Tongue (tissue), 1 donor: ENCODE measurements at regions not wholly inside any gene's neighbourhood (a gene's known extent, or its start where the extent isn't known, plus 50 kb on each side); places are given as distances from the start of the nearest gene placed in this dataset.
A peak's percentile ranks its signal among the peaks of the same experiment; 100 is the strongest.

Experiments used
- DNase-seq: peaks from one replicate; pipeline ENCODE4 v3.0.0-alpha.2; 2015

DNA sequence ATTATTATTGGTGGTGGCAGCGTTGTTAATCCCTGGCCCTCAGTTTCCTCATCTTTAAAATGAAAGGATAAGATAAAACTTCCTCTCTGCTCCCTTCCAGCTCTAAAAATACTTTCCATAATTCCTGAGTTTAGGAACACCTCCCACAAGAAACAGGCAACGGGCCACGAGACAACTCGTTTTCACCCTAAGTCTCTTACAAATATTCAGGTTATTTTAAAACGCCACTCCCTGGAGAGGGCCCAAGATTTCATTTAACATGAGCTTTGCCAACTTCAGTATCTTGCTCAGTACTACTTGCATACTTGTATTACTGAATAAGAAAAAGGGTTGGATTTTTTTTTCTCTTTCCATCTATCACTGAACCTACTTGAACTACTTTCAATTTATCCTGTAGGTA is 611.1 kb upstream of the FANCL start:
- no peak for DNase-seq

DNA sequence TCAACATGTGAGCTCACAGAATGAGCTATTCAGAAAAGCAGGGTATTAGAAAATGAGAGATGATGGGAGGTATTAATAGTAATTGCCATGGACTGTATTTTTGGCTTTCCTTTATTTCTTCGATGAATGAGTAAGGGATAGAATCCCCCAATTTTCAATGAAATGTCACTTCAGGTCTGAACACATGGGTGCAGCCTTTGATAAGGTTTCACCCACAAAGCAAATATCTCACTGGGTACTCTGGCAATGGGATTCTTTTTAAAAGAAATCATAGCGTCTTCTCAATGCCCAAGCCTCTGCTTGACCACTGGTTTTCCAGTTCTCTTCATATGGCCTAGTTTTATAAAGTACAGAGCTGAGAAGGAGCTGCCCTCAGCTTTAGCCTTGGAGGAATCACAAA is 610.5 kb upstream of the FANCL start:
- no peak for DNase-seq

DNA sequence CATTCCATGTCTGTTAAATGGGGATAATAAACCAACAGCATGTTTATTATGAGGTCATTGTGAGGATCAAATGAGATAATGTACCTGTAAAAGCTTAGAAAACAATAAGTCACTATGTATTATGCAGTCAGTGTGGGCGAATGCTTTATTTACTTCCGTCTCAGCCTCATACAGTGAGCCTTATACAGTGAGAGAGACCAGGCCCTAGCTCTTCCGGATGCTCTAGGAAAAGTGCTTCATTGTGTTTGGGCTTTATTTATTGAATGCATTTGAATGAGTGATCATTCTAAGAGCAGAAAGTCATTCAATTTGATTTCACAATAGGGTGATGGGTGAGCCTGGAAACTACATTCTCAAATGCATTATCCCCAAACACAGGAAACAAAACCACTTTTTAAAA is 603.9 kb upstream of the FANCL start:
- DNase-seq, result no peak

DNA sequence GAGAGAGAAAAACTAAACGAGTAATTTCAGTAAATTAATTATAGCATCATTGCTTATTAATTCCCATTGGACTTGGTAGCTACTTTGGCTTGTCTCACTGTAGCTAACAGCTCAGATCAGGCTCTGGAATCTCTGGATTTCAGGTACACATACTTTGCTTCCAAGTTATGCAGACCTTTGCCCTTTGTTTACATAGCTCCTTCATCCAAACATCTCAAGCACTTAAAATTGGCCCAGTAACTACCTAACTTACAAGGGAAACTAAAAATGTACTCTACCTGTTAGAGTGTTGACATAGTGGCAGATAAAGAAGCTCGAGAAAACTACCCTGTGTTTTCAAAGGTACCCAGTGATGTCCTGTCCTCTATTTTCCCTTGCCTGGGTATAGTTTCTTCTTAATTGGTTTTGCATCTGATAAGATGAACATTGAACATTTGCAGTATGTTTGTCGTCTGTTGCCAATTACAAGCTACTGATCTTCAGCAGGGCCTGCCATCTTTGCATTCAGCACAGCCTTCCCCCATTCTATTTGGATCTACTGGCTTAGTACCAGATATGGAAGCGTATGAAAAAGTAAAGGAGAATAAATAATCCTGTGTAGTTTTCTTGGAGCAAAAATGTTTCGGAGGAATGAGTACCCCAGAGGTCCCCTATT is 601.5 kb upstream of the FANCL start:
- no peak for DNase-seq

DNA sequence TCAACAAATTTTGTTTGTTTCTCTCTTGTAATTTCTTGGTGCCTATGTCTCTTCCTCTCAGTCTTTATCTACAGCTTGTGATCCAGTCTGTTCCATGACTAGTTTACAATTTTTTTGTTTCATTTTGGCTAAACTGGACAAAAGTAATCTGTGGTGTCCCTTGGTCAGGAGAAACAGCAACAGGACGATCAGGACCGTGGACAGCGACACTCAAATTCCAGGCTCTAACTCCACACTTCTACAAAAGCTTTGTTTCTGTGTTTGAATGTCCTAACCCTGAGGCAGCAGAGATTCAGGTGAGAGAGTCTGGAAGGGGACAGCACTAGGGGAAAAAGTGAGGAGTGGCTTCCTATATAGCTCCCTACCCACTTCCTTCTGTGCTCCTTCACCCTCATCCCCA is 593.3 kb upstream of the FANCL start:
- DNase-seq, result peak; percentile 70

DNA sequence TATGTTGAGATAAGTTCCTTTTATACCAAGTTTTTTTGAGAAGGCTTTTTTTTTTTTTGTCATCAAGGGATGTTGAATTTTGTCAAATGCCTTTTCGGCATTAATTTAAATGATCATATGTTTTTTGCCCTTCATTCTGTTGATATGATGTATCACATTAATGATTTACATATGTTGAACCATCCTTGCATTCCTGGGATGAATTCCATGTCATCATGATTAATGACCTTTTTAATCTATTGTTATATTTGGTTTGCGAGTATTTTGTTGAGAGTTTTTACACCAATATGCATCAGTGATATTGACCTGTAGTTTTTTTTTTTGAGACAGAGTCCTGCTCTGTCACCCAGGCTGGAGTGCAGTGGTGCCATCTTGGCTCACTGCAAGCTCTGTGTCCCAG is 585.7 kb upstream of the FANCL start:
- no peak for DNase-seq

DNA sequence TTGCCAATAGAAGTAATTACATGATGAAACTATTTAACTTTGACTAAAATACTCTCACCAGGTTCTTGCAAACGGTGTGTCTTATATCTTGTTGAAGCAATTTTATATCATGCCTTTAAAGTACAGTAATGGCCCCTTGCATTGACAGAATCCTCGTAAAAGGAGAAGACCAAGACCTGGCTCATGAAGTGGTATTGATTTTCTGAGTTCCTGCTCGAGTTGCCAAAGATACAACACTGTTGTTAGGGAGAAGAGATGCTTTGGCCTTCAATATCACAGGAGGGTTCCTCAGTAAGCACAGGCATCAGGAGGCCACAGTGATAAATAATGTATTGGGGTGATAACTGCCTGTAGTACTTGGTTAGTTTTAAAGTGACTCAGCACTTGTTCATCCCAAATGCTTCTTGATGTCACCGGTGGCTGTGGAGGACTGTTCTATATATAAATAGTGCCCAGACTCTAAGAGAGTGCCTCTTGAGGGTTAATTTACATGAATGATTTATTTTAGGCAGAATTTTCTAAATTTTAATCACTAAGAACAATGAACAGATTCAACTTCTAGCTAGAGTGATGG is 571.7 kb upstream of the FANCL start:
- no peak for DNase-seq

DNA sequence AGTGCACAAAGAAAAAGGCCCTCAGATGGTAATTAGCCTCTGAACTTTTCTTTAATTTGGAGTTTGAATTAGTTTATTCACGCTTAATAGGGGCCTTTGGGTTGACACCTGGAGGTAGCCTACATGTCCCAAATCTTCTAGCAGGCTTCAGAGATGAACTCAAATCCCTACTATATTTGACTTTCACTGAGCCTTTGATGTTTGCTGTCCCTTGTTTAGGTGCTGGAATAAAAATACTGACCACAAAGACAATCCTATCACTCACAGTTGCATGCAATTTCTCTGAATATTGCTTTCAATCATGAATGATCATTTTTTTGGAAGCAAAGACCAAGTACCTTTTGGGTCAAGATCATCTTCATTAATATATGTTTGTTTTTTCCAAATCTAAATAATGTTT is 564.0 kb upstream of the FANCL start:
- no peak for DNase-seq

DNA sequence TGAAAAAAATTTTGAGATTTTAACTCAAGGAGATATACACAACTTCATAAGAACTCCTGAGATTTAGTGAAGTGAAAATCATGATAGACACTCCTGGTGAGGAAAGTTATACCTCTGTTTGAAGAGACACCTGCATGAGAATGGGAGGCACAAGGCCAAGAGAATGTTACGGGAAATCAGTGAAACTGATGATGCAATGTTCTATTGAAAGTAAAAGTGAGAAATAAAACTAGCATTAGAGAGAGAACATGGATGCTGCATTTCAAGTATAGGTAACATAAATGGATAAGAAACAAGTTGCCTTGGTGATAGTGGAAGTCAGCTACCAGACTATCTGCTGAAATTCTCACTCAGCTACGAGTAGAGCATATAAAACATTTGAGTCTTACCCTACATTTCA is 562.1 kb upstream of the FANCL start:
- DNase-seq, result no peak

DNA sequence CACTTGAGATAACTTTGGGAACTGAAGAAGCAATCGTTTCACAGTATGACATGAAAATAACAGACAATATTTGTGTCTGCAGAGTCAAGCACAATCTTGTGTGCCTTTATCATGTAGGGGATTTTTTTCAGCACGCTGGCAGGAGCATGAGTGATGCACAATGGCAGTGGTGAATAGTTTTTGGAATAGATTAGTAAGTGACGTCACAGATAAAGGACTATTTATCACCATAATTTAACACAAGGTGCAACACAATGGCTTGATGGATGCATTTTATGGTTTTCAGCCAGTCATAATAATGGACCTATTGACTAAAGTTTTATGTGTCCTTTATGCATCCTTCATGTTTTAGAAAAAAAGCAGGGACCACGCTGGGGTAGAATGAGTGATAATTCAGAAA is 559.8 kb upstream of the FANCL start:
- DNase-seq, result no peak

DNA sequence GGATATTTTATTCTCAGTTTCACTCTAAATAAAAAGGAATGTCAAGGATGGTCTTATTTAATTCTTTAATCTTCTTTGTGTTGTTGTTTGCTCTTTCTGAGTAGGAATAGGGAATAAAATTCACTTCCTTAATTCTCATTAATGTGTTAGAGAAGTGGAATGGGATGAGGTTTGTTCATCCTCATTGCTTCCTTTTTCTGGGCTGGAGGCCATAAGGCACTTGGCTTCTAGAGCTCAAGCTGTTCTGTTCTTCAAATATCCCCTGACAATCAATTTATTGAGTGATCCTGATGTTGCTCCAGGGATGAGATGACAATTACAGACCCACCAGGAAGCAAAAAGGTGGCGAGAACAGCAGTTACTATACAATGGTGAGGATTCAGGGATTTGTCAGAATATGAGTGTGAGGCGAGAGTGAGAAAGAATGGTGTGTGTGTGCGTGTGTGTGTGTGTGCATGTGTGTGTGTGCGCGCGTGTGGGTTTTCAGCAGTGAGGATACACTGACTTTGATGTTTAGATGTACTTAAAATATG is 557.6 kb upstream of the FANCL start:
- DNase-seq, result no peak

DNA sequence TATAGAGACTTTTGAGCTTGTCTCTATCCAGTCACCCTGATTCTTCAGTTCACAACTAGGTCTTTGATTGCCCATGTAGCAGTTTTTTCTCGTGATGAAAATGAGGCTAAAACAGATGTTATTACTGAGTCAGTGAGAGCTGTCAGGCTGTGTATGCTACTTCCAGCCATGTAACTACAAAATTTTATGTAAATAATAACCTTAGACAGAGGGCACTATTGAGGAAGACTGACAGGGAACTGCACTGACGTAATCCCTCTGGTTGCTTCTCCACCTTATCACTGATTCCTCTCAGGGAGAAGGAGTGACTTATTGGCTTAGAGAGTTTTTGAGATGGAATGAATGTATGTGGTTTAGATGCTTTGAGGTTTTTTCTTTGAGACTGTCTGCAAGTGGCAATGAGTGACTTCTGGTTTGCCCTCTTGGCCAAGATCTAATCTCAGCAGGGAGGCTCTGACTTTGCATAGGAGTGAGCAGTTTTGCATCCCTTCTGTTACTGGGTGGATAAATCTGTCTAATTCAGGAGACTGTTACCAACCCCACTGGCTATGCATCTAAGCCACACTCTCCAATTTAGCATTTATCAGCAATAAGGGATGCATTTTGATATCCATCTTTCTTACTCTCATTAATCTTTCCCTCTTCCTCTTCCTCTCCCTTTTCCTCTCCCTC is 555.2 kb upstream of the FANCL start:
- DNase-seq, result no peak

DNA sequence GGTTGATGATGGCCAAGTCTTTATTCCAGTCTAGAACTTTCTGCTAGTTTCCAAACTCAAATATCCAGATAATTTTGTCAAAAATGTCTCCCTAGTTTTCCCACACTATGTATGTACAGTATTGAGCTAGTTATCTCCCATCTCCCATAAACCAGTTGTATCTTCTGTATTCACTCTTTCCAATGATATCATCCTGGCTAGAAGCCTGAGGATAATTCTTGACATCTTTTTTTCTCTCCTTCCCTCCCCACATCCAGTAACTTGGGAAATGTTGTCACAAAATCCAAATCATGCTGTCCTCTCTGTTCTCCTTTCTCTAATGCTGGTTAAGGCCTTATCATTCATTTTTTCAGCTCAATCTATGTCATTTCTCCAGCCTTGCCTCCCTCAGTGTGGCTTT is 553.8 kb upstream of the FANCL start:
- no peak for DNase-seq

DNA sequence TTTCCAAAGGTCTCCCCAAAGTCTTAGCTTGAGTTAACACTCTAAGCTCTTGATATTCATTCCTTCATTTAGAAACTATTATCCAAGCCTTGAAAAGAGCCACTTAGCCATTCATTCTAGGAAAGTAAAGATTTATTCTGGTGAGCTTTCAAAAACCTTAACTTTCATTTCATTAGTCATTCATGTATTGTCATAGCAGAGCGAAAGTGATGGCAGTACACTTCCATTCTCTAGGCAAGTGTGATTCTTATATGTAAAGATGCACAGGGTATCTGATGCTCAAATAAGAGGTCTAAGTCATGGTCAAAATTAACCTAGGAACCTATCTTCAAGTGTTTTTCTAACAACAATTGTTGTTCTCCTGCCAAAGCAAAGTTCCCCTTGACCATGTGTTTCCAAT is 553.0 kb upstream of the FANCL start:
- no peak for DNase-seq

DNA sequence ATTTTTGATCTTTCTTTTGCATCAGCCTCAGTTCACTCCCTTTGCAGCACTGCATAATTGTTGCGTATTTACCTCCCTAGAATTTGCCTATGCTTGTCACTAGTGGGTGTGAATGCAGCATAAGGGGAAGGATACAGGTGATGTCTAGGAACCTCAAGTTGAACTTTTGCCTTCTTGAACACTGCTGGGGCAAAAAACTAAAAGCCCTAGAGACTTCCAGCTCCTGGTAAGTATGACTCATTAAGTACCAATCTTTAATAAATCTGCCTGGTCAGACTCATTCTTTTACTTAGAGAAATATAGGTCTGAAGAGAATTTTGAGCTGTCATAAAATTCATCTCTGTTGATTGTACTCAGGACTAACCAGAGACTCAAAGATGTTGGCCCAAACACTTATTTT is 547.3 kb upstream of the FANCL start:
- no peak for DNase-seq

DNA sequence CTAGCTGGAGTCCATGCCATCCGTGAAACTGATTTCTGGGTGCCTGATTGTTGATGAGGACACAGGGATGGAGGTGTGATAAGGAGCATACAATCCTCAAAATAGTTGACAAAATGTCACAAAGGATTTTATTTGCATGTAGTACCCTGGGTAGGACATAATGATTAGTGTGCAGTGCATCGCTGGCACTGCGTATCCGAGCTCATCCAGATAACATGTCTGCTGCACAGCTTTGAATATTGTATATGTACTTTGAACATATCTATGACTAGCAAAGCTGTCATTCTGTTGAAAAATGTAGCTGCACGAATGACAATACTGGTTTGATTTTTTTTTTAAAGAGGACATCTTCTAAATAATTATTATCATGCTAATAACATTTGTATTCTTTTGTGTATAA is 529.7 kb upstream of the FANCL start:
- DNase-seq, result no peak

DNA sequence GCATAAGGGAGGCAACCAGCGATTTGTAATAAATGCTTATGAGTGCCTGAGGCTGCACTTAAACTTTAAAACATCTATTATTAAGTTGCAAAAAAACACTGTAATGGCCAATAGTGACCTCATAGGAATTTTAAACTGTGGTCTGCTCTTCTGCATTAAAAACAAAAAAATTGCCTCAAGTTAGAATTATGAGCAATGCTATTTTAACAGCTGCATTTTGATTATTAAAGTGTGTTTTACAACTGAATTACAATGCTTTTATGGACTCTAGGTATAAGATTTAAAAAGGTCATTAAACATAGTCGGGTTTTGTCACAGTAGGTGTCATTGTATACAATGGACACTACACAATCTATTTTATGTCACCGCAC is 528.7 kb upstream of the FANCL start:
- peak; percentile 4 for DNase-seq

DNA sequence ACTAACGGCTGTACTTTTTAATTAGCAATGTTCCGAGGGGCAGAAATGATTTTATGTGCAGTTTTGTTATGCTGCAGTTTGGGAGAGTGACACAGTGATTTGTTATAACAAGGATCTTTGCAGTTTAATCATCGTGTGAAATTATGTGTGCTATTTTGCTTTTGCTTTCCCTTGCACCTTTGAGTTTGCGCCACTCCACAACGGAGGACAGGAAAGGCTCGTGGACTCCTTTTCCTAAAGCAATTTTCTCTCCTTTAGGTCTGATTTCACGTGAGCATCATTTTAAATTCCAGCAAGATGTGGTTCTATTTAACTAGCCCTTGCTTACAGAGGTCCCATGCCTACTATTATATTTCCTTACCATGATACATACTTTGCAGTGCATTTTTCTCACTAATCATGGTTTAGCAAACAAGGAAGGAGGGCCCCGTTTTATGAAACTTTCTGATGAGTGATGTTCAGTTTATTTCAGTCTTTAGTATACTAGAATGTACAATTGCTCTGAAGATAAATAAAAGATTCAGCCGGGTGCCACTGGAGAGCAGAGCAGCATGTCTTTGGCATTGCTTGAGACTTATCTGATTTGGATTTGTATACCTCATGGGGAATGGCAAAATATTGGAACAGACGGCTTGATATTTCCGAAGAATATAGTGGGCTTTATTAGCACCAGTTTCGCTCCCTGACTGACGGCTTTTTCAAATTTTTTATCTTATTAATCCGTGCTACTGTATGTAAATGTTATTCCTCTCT is 528.2 kb upstream of the FANCL start:
- DNase-seq, result peak; percentile 5

DNA sequence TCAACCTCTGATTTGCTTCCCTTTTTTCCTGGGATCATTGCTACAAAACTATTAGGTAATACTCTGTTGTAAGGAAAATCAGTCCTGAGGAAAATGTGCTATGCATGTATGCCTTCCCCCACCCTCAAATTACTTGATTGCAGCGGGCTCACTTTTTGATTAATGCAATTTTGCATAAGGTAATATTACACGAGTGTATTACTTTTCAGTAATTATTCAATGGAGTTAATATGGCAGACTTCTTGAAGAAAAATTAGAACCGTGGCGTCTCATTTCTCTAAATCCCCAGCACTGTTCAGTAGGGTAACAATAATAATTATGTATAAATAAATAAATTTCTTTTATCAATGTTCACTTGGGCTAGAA is 527.6 kb upstream of the FANCL start:
- DNase-seq, result no peak

DNA sequence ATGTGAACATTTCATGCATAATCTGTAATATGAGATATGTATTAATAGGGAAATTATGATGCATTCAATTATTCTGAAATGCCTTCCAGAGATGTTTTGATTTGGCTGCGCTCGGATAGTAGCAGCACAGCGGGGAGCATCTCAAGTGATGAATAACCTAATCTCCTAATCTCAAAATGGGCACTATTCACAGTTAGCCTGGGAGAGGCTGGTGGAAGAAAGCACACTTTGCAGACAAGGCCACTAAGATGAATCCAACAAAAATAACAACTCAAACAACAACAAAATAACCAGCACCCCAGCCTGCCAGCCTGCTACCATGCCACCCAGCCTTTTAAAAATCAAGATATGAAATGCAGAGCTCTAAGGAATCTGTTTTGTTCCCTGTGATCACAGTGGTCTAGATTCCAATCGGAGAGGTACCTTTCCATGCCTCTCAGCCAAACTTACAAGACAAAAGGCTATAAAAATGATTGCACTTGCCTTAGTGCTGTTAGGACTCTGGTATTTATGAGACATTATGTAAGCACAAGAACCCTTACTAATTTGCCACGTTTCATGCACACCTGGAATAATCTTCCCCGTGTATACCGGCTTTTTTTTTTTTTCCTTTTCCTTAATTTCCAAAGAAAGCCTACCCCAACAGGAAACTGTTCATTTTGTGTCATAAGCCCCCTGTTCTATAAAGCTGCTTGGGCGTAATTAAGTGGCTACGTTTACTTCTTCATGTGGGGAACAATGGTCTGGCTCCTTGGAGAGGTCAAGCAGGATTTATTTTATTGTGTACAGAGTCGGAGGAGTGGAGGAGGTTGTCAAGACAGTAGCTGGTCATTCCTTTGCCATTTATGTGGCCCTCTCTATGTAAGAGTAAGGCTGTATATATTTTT is 526.9 kb upstream of the FANCL start:
- no peak for DNase-seq

DNA sequence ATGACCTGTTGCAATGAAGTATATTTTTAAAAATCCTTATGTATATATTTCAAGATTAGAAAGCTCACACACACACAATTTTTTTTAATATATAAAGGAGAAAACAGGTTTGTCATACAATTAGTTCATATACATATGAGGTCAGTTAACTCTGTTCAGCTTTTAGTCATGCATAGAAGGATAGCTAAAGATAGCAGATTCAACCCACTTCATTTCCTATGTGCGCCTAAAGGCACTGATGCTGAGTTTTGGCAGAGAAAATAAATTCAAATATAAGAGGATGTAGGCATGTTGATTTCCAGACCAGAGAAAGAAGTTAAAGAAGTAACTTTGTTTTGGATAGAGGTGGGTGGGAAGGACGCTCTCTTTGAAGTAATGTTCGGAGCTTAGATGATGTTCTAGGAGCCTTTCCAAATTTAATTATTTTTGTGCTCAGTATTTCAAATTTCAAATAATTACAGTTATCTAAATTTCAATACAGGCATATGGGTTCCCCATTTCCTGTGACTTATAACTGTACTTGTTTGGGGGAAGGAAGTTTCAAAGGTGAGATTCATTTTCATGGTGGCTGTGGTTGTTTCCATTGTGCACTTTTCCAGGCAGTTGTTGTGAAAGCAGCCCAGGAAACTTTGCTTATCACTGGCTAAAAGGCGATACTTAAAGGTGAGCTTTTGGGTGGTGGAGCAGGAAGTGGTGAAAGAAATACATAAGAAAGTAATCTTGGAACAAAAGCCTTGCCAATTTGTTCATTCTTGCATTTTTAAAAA is 523.4 kb upstream of the FANCL start:
- no peak for DNase-seq
